ENCODE measurements at regions not wholly inside any gene's neighbourhood (a gene's known extent, or its start where the extent isn't known, plus 50 kb on each side); places are given as distances from the start of the nearest gene placed in this dataset.

- no peaks in the 10 kb centered on the region for H3K4me1 ChIP-seq (ENCODE audit: control insufficient read depth, extremely low read depth, insufficient read depth, low read length)
- DNase-seq (ENCODE audit: low read depth, low spot score): no peak
- CTCF ChIA-PET: no interaction called here
- dilution Hi-C loops (cut with MboI; ENCODE audit: extremely low pct_ligation_motif_present, low sequenced_read_pairs): no loop called here
- H3K9me3 ChIP-seq (replicated peaks; ENCODE audit: control insufficient read depth, insufficient read depth, low read length): no peaks in the 10 kb centered on the region
- H3K4me3 ChIP-seq (replicated peaks in 1 of 3; ENCODE audit: insufficient read depth in 1 of 3, low read depth in 1 of 3, low read length in 3 of 3): no peak overlapping the region
- intact Hi-C loops (cut with micrococcal nuclease): no loop called here
- no peaks in the 10 kb centered on the region for H3K36me3 ChIP-seq (ENCODE audit: control insufficient read depth in 2 of 2, extremely low read depth in 1 of 2, insufficient read depth in 2 of 2, low read length in 2 of 2)
- H3K4me2 ChIP-seq (ENCODE audit: insufficient read depth, low read length): no peak overlapping the region
- POLR2A ChIA-PET: no interaction called here
- BruUV-seq (replicated peaks): no TSS peak
- H3K9me1 ChIP-seq (replicated peaks; ENCODE audit: control insufficient read depth, extremely low read depth, insufficient read depth, low read length): no peaks in the 10 kb centered on the region
- no peaks in the 10 kb centered on the region for H3K79me2 ChIP-seq (ENCODE audit: control insufficient read depth, insufficient read depth, low read length)
- no peak for TF ChIP-seq GATA2 (IDR thresholded peaks at IDR 0.05; ENCODE audit: insufficient read depth, insufficient read length, low read depth, low read length)
- no peak for TF ChIP-seq MYC (IDR thresholded peaks at IDR 0.05; ENCODE audit: low read depth, low read length)
- TF ChIP-seq FOS (IDR thresholded peaks at IDR 0.05; ENCODE audit: borderline replicate concordance, insufficient read depth, low read length): no peak
- H3K27ac ChIP-seq (ENCODE audit: insufficient read depth, low read depth, low read length): no peak overlapping the region
- no peaks in the 10 kb centered on the region for H4K20me1 ChIP-seq (replicated peaks; ENCODE audit: control insufficient read depth, extremely low read depth, insufficient read depth, low read length)
- FAIRE-seq: no peak
- H2AFZ ChIP-seq (ENCODE audit: low read depth, low read length): no peak overlapping the region
- no peaks in the 10 kb centered on the region for H3K27me3 ChIP-seq (ENCODE audit: control insufficient read depth in 2 of 2, insufficient read depth in 2 of 2, low read length in 2 of 2)
- H3K9ac ChIP-seq (replicated peaks; ENCODE audit: extremely low read depth, insufficient read depth, low read length): no peak overlapping the region
Observed at GRCh38 chr1:3988431-3988830, 88.4 kb upstream of the C1orf174 start.

GRCh38 chr1:3989465-3989864 is 89.4 kb upstream of the C1orf174 start:
- no peaks in the 10 kb centered on the region for H4K20me1 ChIP-seq (replicated peaks; ENCODE audit: control insufficient read depth, extremely low read depth, insufficient read depth, low read length)
- POLR2A ChIA-PET: no interaction called here

More at GRCh38 chr1:3989465-3989864, 89.4 kb upstream of the C1orf174 start:
- Histone ChIP-seq H3K9ac (replicated peaks; ENCODE audit: extremely low read depth, insufficient read depth, low read length) (no peak overlapping the region), H2AFZ (ENCODE audit: low read depth, low read length) (no peak overlapping the region), H3K27ac (ENCODE audit: insufficient read depth, low read depth, low read length) (no peak overlapping the region), H3K27me3 (ENCODE audit: control insufficient read depth in 2 of 2, insufficient read depth in 2 of 2, low read length in 2 of 2) (no peaks in the 10 kb centered on the region), H3K36me3 (ENCODE audit: control insufficient read depth in 2 of 2, extremely low read depth in 1 of 2, insufficient read depth in 2 of 2, low read length in 2 of 2) (no peaks in the 10 kb centered on the region), H3K9me3 (replicated peaks; ENCODE audit: control insufficient read depth, insufficient read depth, low read length) (no peaks in the 10 kb centered on the region), H3K4me2 (ENCODE audit: insufficient read depth, low read length) (no peak overlapping the region), H3K4me1 (ENCODE audit: control insufficient read depth, extremely low read depth, insufficient read depth, low read length) (no peaks in the 10 kb centered on the region), H3K79me2 (ENCODE audit: control insufficient read depth, insufficient read depth, low read length) (no peaks in the 10 kb centered on the region), H3K4me3 (replicated peaks in 1 of 3; ENCODE audit: insufficient read depth in 1 of 3, low read depth in 1 of 3, low read length in 3 of 3) (no peak overlapping the region), H3K9me1 (replicated peaks; ENCODE audit: control insufficient read depth, extremely low read depth, insufficient read depth, low read length) (no peaks in the 10 kb centered on the region)
- no peak for DNase-seq (ENCODE audit: low read depth, low spot score)
- no TSS peak for BruUV-seq (replicated peaks)
- TF ChIP-seq POLR2A (IDR thresholded peaks at IDR 0.05; ENCODE audit: low read depth, low read length): no peak
- TF ChIP-seq MAX (IDR thresholded peaks at IDR 0.05; ENCODE audit: insufficient read depth, insufficient read length): no peak
- no peak for TF ChIP-seq FOS (IDR thresholded peaks at IDR 0.05; ENCODE audit: borderline replicate concordance, insufficient read depth, low read length)
- TF ChIP-seq GATA2 (IDR thresholded peaks at IDR 0.05; ENCODE audit: insufficient read depth, insufficient read length, low read depth, low read length): no peak
- intact Hi-C loops (cut with micrococcal nuclease) (no loop called here), dilution Hi-C loops (cut with MboI; ENCODE audit: extremely low pct_ligation_motif_present, low sequenced_read_pairs) (no loop called here)
- FAIRE-seq: no peak
- CTCF ChIA-PET: no interaction called here
